ENCODE measurements at regions not wholly inside any gene's neighbourhood (a gene's known extent, or its start where the extent isn't known, plus 50 kb on each side); places are given as distances from the start of the nearest gene placed in this dataset.

DNA sequence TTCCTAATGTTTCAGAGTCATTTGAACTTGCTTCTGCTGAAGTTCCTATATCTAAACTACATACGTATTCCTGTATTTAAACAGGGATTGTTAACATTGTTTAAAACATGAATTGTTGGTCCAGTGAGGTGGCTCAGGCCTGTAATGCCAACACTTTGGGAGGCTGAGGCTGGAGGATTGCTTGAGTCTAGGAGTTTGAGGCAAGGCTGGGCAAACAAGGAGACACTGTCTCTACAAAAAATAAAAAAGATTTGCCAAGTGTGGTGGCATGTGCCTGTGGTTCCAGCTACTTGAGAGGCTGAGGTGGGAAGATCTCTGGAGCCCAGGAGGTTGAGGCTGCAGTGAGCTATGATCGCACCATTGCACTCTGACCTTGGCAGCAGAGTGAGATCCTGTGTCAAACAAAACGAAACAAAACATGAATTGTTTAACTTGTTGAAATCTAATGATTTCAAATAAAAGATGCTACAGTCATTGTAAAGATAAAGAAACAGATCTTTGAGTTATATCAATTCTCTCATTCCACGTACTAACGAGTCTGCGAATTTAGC, 809.4 kb downstream of the TYW1 start:
- no peak overlapping the region for H3K4me3 ChIP-seq
- H3K9me3 ChIP-seq: no peaks in the 10 kb centered on the region
- TF ChIP-seq, protein P1, sequence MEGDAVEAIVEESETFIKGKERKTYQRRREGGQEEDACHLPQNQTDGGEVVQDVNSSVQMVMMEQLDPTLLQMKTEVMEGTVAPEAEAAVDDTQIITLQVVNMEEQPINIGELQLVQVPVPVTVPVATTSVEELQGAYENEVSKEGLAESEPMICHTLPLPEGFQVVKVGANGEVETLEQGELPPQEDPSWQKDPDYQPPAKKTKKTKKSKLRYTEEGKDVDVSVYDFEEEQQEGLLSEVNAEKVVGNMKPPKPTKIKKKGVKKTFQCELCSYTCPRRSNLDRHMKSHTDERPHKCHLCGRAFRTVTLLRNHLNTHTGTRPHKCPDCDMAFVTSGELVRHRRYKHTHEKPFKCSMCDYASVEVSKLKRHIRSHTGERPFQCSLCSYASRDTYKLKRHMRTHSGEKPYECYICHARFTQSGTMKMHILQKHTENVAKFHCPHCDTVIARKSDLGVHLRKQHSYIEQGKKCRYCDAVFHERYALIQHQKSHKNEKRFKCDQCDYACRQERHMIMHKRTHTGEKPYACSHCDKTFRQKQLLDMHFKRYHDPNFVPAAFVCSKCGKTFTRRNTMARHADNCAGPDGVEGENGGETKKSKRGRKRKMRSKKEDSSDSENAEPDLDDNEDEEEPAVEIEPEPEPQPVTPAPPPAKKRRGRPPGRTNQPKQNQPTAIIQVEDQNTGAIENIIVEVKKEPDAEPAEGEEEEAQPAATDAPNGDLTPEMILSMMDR (IDR thresholded peaks at IDR 0.05): no peak
- no peaks in the 10 kb centered on the region for H3K27me3 ChIP-seq
- no peak overlapping the region for H3K27ac ChIP-seq
- FAIRE-seq (no peak), DNase-seq (no peak), ATAC-seq (no peak)
- H3K4me1 ChIP-seq: no peaks in the 10 kb centered on the region
- intact Hi-C loops (cut with DNase I): no loop called here
- H3K36me3 ChIP-seq: no peaks in the 10 kb centered on the region
- WGBS, 2 donors: 44 to 45% methylated on average over 6 of the region's 6 CpGs

GRCh38 chr7:67807826-67808225, 811.2 kb downstream of the TYW1 start:
- ATAC-seq: no peak
- Histone ChIP-seq H3K9me3 (no peaks in the 10 kb centered on the region), H3K27ac (no peak overlapping the region), H3K36me3 (no peaks in the 10 kb centered on the region), H3K4me1 (no peaks in the 10 kb centered on the region), H3K27me3 (no peaks in the 10 kb centered on the region), H3K4me3 (no peak overlapping the region)
- no peak for FAIRE-seq
- no peak for DNase-seq
- WGBS, 2 donors: 65 to 84% methylated on average over 5 of the region's 5 CpGs
- TF ChIP-seq, protein P1 (IDR thresholded peaks at IDR 0.05): no peak
- intact Hi-C loops (cut with DNase I): no loop called here

GRCh38 chr7:67809586-67809985, 813.0 kb downstream of the TYW1 start:
- FAIRE-seq: no peak
- intact Hi-C loops (cut with DNase I): no loop called here
- Histone ChIP-seq H3K36me3 (no peaks in the 10 kb centered on the region), H3K4me1 (no peaks in the 10 kb centered on the region), H3K9me3 (no peaks in the 10 kb centered on the region), H3K4me3 (no peak overlapping the region), H3K27ac (no peak overlapping the region), H3K27me3 (no peaks in the 10 kb centered on the region)
- 72 to 86% methylated on average over 8 of the region's 8 CpGs for WGBS, 2 donors
- TF ChIP-seq, protein P1 (IDR thresholded peaks at IDR 0.05): no peak
- DNase-seq: no peak
- ATAC-seq: no peak

DNA sequence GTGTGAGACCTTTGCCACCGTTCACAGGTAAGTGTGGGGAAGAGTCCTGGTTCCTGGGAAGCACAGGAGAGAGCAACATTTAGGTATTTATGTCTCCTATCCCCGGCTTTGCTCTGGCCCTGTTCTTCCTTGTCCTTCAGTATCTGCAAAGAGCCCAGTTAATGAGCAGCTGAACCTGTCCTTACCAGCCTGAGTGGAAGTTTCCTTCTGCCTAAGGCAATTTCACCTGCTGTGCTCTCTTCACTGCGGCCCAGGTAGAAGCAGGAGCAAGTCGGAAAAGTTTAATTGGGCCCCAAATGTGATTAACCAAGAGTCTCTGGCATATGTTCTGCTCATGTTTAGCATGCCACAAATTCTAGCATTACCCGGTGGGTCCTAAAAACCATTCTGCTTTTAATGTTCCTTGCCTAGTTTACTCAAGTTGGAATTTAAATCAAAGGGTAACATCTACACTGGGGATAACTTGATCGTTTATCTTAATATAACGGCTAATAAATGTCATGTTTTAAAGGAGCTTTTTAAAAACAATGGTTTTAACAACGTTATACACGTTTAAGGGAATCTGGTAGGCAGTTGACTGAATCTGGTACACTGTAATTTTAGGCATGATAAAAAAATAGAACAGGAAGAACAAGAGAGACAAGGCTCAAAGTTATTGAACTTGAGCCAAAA, 817.1 kb downstream of the TYW1 start:
- Histone ChIP-seq H3K4me1 (no peaks in the 10 kb centered on the region), H3K27ac (no peak overlapping the region), H3K36me3 (no peaks in the 10 kb centered on the region), H3K9me3 (no peaks in the 10 kb centered on the region), H3K27me3 (no peaks in the 10 kb centered on the region), H3K4me3 (no peak overlapping the region)
- 47 to 55% methylated on average over 9 of the region's 9 CpGs for WGBS, 2 donors
- DNase-seq: no peak
- no peak for ATAC-seq
- intact Hi-C loops (cut with DNase I): no loop called here
- TF ChIP-seq, protein P1 (IDR thresholded peaks at IDR 0.05): no peak
- FAIRE-seq: no peak

GRCh38 chr7:67817481-67817880, 820.8 kb downstream of the TYW1 start:
- Histone ChIP-seq H3K27me3 (no peaks in the 10 kb centered on the region), H3K9me3 (no peaks in the 10 kb centered on the region), H3K4me1 (no peaks in the 10 kb centered on the region), H3K36me3 (no peaks in the 10 kb centered on the region), H3K4me3 (no peak overlapping the region), H3K27ac (no peak overlapping the region)
- intact Hi-C loops (cut with DNase I): no loop called here
- 83 to 87% methylated on average over 1 of the region's 1 CpG for WGBS, 2 donors
- TF ChIP-seq, protein P1 (IDR thresholded peaks at IDR 0.05): no peak
- no peak for DNase-seq
- ATAC-seq: no peak
- no peak for FAIRE-seq

Data from pancreas (tissue), 10 donors.